ENCODE measurements at regions not wholly inside any gene's neighbourhood (a gene's known extent, or its start where the extent isn't known, plus 50 kb on each side); places are given as distances from the start of the nearest gene placed in this dataset.

- TF ChIP-seq ZNF274 (IDR thresholded peaks at IDR 0.05; ENCODE audit: low read depth, low read length), result no peak
- no peak for TF ChIP-seq SUZ12 (IDR thresholded peaks at IDR 0.05; ENCODE audit: extremely low read depth, insufficient read depth, insufficient read length)
- no peak for TF ChIP-seq YY1 (IDR thresholded peaks at IDR 0.05; ENCODE audit: insufficient read depth, insufficient read length)
Measured at GRCh38 chr3:153249906-153250305, 87.9 kb downstream of the RAP2B start.

All from NT2/D1 (cell line).